Activated T-helper 17 cell treated with anti-CD3 and anti-CD28 coated beads, Interleukin-2, amount 50 U/mL, for 72 hours (primary cell): ENCODE measurements at regions not wholly inside any gene's neighbourhood (a gene's known extent, or its start where the extent isn't known, plus 50 kb on each side); places are given as distances from the start of the nearest gene placed in this dataset.

Experiments
- ATAC-seq: fragments of 150-1000 bp; cut with Tn5 transposase; replicated peaks from 2 replicates; pipeline ENCODE4 v1.10.0; 2021; ENCODE audit warnings: mild to moderate bottlenecking, moderate library complexity
- H3K27ac Mint-ChIP-seq: one replicate; pipeline ENCODE4 v1.8.0; 2022; ENCODE audit warnings: mixed read lengths
- H3K27me3 Mint-ChIP-seq: one replicate; pipeline ENCODE4 v1.8.0; 2022; ENCODE audit warnings: mixed read lengths
- H3K36me3 Mint-ChIP-seq: one replicate; pipeline ENCODE4 v1.8.0; 2022; ENCODE audit warnings: low read depth, mild to moderate bottlenecking, mixed read lengths
- H3K4me1 Mint-ChIP-seq: one replicate; pipeline ENCODE4 v1.8.0; 2022; ENCODE audit warnings: mixed read lengths
- H3K4me3 Mint-ChIP-seq: one replicate; pipeline ENCODE4 v1.8.0; 2022; ENCODE audit warnings: mild to moderate bottlenecking, mixed read lengths
- H3K9me3 Mint-ChIP-seq: one replicate; pipeline ENCODE4 v1.8.0; 2022; ENCODE audit warnings: mixed read lengths

- ATAC-seq = no peak
- H3K27ac Mint-ChIP-seq = no peak overlapping the region
- no peak overlapping the region for H3K4me3 Mint-ChIP-seq
- H3K27me3 Mint-ChIP-seq = peaks cover 21% of the 10 kb centered on the region
- no peaks in the 10 kb centered on the region for H3K36me3 Mint-ChIP-seq
- H3K4me1 Mint-ChIP-seq = no peaks in the 10 kb centered on the region
- H3K9me3 Mint-ChIP-seq = no peaks in the 10 kb centered on the region
These were observed 182.0 kb downstream of the DICER1 start for GRCh38 chr14:94975366-94975765.

- no peaks in the 10 kb centered on the region for H3K4me1 Mint-ChIP-seq
- ATAC-seq = no peak
- H3K27me3 Mint-ChIP-seq = peaks cover 21% of the 10 kb centered on the region
- no peak overlapping the region for H3K4me3 Mint-ChIP-seq
- H3K9me3 Mint-ChIP-seq = no peaks in the 10 kb centered on the region
- H3K27ac Mint-ChIP-seq = no peak overlapping the region
- no peaks in the 10 kb centered on the region for H3K36me3 Mint-ChIP-seq
These were observed 182.4 kb downstream of the DICER1 start for GRCh38 chr14:94974893-94975292.

GRCh38 chr14:94974422-94974821 lies 182.9 kb downstream of the DICER1 start:
- H3K27ac Mint-ChIP-seq = no peak overlapping the region
- H3K4me3 Mint-ChIP-seq = no peak overlapping the region
- H3K9me3 Mint-ChIP-seq = no peaks in the 10 kb centered on the region
- no peaks in the 10 kb centered on the region for H3K36me3 Mint-ChIP-seq
- H3K4me1 Mint-ChIP-seq = no peaks in the 10 kb centered on the region
- H3K27me3 Mint-ChIP-seq = peaks cover 21% of the 10 kb centered on the region
- no peak for ATAC-seq

- ATAC-seq = no peak
- H3K4me1 Mint-ChIP-seq = no peaks in the 10 kb centered on the region
- H3K27ac Mint-ChIP-seq = no peak overlapping the region
- H3K9me3 Mint-ChIP-seq = no peaks in the 10 kb centered on the region
- H3K27me3 Mint-ChIP-seq = peaks cover 21% of the 10 kb centered on the region
- H3K4me3 Mint-ChIP-seq = no peak overlapping the region
- no peaks in the 10 kb centered on the region for H3K36me3 Mint-ChIP-seq
These were observed 185.6 kb downstream of the DICER1 start for GRCh38 chr14:94971750-94972149.

GRCh38 chr14:94970941-94971730 lies 186.2 kb downstream of the DICER1 start:
- H3K9me3 Mint-ChIP-seq = no peaks in the 10 kb centered on the region

GRCh38 chr14:94969766-94970165 lies 187.6 kb downstream of the DICER1 start:
- ATAC-seq = no peak
- Mint-ChIP-seq H3K4me3 (no peak overlapping the region), H3K9me3 (no peaks in the 10 kb centered on the region), H3K27ac (no peak overlapping the region), H3K36me3 (no peaks in the 10 kb centered on the region), H3K27me3 (peaks cover 17% of the 10 kb centered on the region), H3K4me1 (no peaks in the 10 kb centered on the region)

More at GRCh38 chr14:94970941-94971730, 186.2 kb downstream of the DICER1 start:
- no peak overlapping the region for H3K4me3 Mint-ChIP-seq
- no peaks in the 10 kb centered on the region for H3K4me1 Mint-ChIP-seq
- no peak overlapping the region for H3K27ac Mint-ChIP-seq
- no peaks in the 10 kb centered on the region for H3K36me3 Mint-ChIP-seq
- ATAC-seq = no peak
- H3K27me3 Mint-ChIP-seq = peaks cover 21% of the 10 kb centered on the region

- Mint-ChIP-seq H3K9me3 (no peaks in the 10 kb centered on the region), H3K4me3 (no peak overlapping the region), H3K27me3 (peaks cover 8% of the 10 kb centered on the region), H3K4me1 (no peaks in the 10 kb centered on the region), H3K36me3 (no peaks in the 10 kb centered on the region), H3K27ac (no peak overlapping the region)
- no peak for ATAC-seq
These were observed 190.5 kb downstream of the DICER1 start for GRCh38 chr14:94966868-94967267.

GRCh38 chr14:94966344-94966743 lies 191.0 kb downstream of the DICER1 start:
- H3K9me3 Mint-ChIP-seq = no peaks in the 10 kb centered on the region
- ATAC-seq = no peak
- no peak overlapping the region for H3K4me3 Mint-ChIP-seq
- H3K4me1 Mint-ChIP-seq = no peaks in the 10 kb centered on the region
- H3K27me3 Mint-ChIP-seq = peaks cover 8% of the 10 kb centered on the region
- H3K27ac Mint-ChIP-seq = no peak overlapping the region
- no peaks in the 10 kb centered on the region for H3K36me3 Mint-ChIP-seq

- no peaks in the 10 kb centered on the region for H3K4me1 Mint-ChIP-seq
- no peaks in the 10 kb centered on the region for H3K36me3 Mint-ChIP-seq
- H3K9me3 Mint-ChIP-seq = no peaks in the 10 kb centered on the region
- H3K27me3 Mint-ChIP-seq = peaks cover 6% of the 10 kb centered on the region
- no peak for ATAC-seq
- no peak overlapping the region for H3K4me3 Mint-ChIP-seq
- no peak overlapping the region for H3K27ac Mint-ChIP-seq
These were observed 191.6 kb downstream of the DICER1 start for GRCh38 chr14:94965551-94966313.

GRCh38 chr14:94964931-94965330 lies 192.4 kb downstream of the DICER1 start:
- peaks cover 6% of the 10 kb centered on the region for H3K27me3 Mint-ChIP-seq
- H3K27ac Mint-ChIP-seq = no peak overlapping the region
- ATAC-seq = no peak

GRCh38 chr14:94964181-94964580 lies 193.1 kb downstream of the DICER1 start:
- no peak for ATAC-seq
- peaks cover 10% of the 10 kb centered on the region for H3K27me3 Mint-ChIP-seq
- H3K9me3 Mint-ChIP-seq = no peaks in the 10 kb centered on the region
- H3K4me3 Mint-ChIP-seq = no peak overlapping the region
- no peaks in the 10 kb centered on the region for H3K4me1 Mint-ChIP-seq
- no peaks in the 10 kb centered on the region for H3K36me3 Mint-ChIP-seq
- no peak overlapping the region for H3K27ac Mint-ChIP-seq

More at GRCh38 chr14:94964931-94965330, 192.4 kb downstream of the DICER1 start:
- H3K4me3 Mint-ChIP-seq = no peak overlapping the region
- H3K36me3 Mint-ChIP-seq = no peaks in the 10 kb centered on the region
- no peaks in the 10 kb centered on the region for H3K4me1 Mint-ChIP-seq
- H3K9me3 Mint-ChIP-seq = no peaks in the 10 kb centered on the region

GRCh38 chr14:94963051-94963450 lies 193.1 kb upstream of the GSC start:
- Mint-ChIP-seq H3K36me3 (no peaks in the 10 kb centered on the region), H3K4me1 (no peaks in the 10 kb centered on the region), H3K4me3 (no peak overlapping the region), H3K27ac (no peak overlapping the region), H3K9me3 (no peaks in the 10 kb centered on the region), H3K27me3 (peaks cover 10% of the 10 kb centered on the region)
- ATAC-seq = no peak

GRCh38 chr14:94962166-94962575 lies 192.3 kb upstream of the GSC start:
- no peaks in the 10 kb centered on the region for H3K4me1 Mint-ChIP-seq
- no peaks in the 10 kb centered on the region for H3K36me3 Mint-ChIP-seq
- H3K9me3 Mint-ChIP-seq = no peaks in the 10 kb centered on the region
- peaks cover 10% of the 10 kb centered on the region for H3K27me3 Mint-ChIP-seq
- ATAC-seq = no peak
- H3K4me3 Mint-ChIP-seq = no peak overlapping the region
- H3K27ac Mint-ChIP-seq = no peak overlapping the region

- H3K4me3 Mint-ChIP-seq = no peak overlapping the region
- no peaks in the 10 kb centered on the region for H3K9me3 Mint-ChIP-seq
- no peaks in the 10 kb centered on the region for H3K36me3 Mint-ChIP-seq
- no peaks in the 10 kb centered on the region for H3K4me1 Mint-ChIP-seq
- ATAC-seq = no peak
- H3K27ac Mint-ChIP-seq = no peak overlapping the region
- peaks cover 10% of the 10 kb centered on the region for H3K27me3 Mint-ChIP-seq
These were observed 191.7 kb upstream of the GSC start for GRCh38 chr14:94961386-94962165.
